Uterus (tissue), 2 donors: ENCODE measurements at regions not wholly inside any gene's neighbourhood (a gene's known extent, or its start where the extent isn't known, plus 50 kb on each side); places are given as distances from the start of the nearest gene placed in this dataset.

ENCODE experiments used
- CTCF ChIP-seq, 4 experiments: fragments of 200-600 bp in 2 of 4; fragments of 450-650 bp in 2 of 4; sonication (generic) in 2 of 4; IDR thresholded peaks; one replicate each; pipeline ENCODE4 v1.5.1; 2016 to 2019; ENCODE audit warnings: antibody characterized with exemption in 4 of 4, mild to moderate bottlenecking in 2 of 4, moderate library complexity in 1 of 4
- POLR2A ChIP-seq, 2 donors: fragments of 450-650 bp; IDR thresholded peaks; one replicate each; pipeline ENCODE4 v1.6.1; 2016; ENCODE audit warnings: antibody characterized with exemption in 2 of 2, mild to moderate bottlenecking in 1 of 2, moderate library complexity in 1 of 2

- TF ChIP-seq CTCF (IDR thresholded peaks at IDR 0.05) (no peak), POLR2A (IDR thresholded peaks at IDR 0.05) (no peak)
Observed at GRCh38 chr7:38049679-38050078, 128.4 kb upstream of the STARD3NL start.
